ENCODE measurements at regions not wholly inside any gene's neighbourhood (a gene's known extent, or its start where the extent isn't known, plus 50 kb on each side); places are given as distances from the start of the nearest gene placed in this dataset.

DNA sequence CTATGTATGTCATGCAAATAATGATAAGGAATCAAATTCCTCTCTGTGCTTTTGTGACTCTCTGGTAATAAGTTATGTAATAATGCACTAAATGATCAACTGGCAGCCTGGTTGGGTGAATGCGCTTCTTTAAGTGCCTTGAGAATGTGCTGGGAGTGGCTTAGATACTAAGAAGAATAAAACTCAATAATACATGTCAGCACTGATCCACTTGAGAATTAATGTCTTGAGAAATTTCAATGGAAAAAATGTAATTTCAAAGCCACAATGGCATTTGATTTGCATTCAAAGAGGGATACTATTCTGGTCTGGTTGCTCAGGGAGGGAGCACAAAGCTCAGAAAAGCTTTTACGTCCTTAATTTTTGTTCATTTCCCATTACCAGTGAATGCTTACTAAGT, 137.7 kb upstream of the MMADHC start:
- Histone ChIP-seq H3K9me3 (ENCODE audit: control insufficient read depth in 2 of 3, low read length in 3 of 3) (no peaks in the 10 kb centered on the region), H3K4me3 (ENCODE audit: low read length) (no peak overlapping the region), H3K36me3 (ENCODE audit: control insufficient read depth in 2 of 3, insufficient read depth in 3 of 3, low read length in 3 of 3) (no peaks in the 10 kb centered on the region), H3K27ac (ENCODE audit: low read depth, low read length) (no peak overlapping the region), H3K4me1 (ENCODE audit: control insufficient read depth in 2 of 2, insufficient read depth in 2 of 2, low read length in 2 of 2) (no peaks in the 10 kb centered on the region), H3K27me3 (ENCODE audit: control insufficient read depth in 2 of 2, insufficient read depth in 2 of 2, low read length in 2 of 2) (no peaks in the 10 kb centered on the region)
- Mint-ChIP-seq H3K9me3 (peaks cover 0 to 8% (median 0%) of the 10 kb centered on the region in 11 donors), H3K4me3 (no peak overlapping the region), H3K4me1 (no peaks in the 10 kb centered on the region), H3K27ac (no peak overlapping the region), H3K27me3 (peaks cover 3 to 9% (median 5%) of the 10 kb centered on the region in 5 donors), H3K36me3 (no peaks in the 10 kb centered on the region)
- POLR2A ChIA-PET: no interaction called here
- CTCF ChIA-PET: no interaction called here
- ATAC-seq: no peak
- DNase-seq: no peak
- intact Hi-C loops (cut with micrococcal nuclease): no loop called here

DNA sequence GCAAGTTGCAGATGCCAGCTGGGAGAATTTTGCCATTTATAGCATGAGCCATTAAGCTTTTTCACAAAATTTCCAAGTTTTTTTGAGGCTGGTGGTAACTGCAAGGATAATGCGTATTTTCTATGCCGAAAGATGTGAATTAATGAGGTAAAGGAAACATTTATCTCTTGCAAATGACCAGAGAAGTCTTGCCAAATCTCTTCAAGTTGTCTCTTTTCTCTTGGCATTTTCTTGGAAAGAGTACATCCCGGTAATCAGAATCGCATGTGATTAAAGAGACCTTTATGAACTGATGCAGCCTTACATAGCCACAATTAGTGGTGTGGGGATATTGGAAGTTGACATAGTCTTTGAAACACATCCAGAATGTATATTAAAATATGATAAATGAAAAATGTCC, 136.5 kb upstream of the MMADHC start:
- DNase-seq: no peak
- Histone ChIP-seq H3K36me3 (ENCODE audit: control insufficient read depth in 2 of 3, insufficient read depth in 3 of 3, low read length in 3 of 3) (no peaks in the 10 kb centered on the region), H3K4me1 (ENCODE audit: control insufficient read depth in 2 of 2, insufficient read depth in 2 of 2, low read length in 2 of 2) (no peaks in the 10 kb centered on the region), H3K4me3 (ENCODE audit: low read length) (no peak overlapping the region), H3K27ac (ENCODE audit: low read depth, low read length) (no peak overlapping the region), H3K27me3 (ENCODE audit: control insufficient read depth in 2 of 2, insufficient read depth in 2 of 2, low read length in 2 of 2) (no peaks in the 10 kb centered on the region), H3K9me3 (ENCODE audit: control insufficient read depth in 2 of 3, low read length in 3 of 3) (no peaks in the 10 kb centered on the region)
- ATAC-seq: no peak
- POLR2A ChIA-PET: no interaction called here
- H3K36me3 Mint-ChIP-seq: no peaks in the 10 kb centered on the region
- intact Hi-C loops (cut with micrococcal nuclease): no loop called here
- H3K9me3 Mint-ChIP-seq: peaks cover 0 to 11% (median 0%) of the 10 kb centered on the region in 11 donors
- no peak overlapping the region for H3K4me3 Mint-ChIP-seq
- H3K27me3 Mint-ChIP-seq: peaks cover 3 to 9% (median 5%) of the 10 kb centered on the region in 5 donors
- no peak overlapping the region for H3K27ac Mint-ChIP-seq
- H3K4me1 Mint-ChIP-seq: no peaks in the 10 kb centered on the region
- CTCF ChIA-PET: no interaction called here

DNA sequence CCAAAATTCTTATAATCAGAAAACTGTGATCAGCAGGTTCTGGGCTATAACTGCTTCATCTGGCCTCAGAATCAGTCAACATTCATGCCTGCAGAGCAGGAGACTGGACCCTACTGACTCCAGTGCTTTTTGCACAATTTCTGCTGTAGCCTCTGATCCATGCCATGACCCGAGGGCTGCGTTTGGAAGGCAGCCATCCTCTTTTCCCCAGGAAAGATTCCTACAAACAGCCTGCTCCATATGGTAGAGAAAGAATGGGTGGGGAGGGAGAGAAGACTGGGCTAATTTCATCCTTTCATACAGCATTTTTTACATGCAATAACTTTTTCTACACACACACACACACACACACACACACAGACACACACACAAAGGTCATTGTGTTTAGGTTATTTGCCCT, 133.0 kb upstream of the MMADHC start:
- no peaks in the 10 kb centered on the region for H3K4me1 ChIP-seq (ENCODE audit: control insufficient read depth in 2 of 2, insufficient read depth in 2 of 2, low read length in 2 of 2)
- intact Hi-C loops (cut with micrococcal nuclease): no loop called here
- H3K27me3 Mint-ChIP-seq: peaks cover 0 to 5% (median 0%) of the 10 kb centered on the region in 5 donors
- peaks cover 0 to 11% (median 0%) of the 10 kb centered on the region in 11 donors for H3K9me3 Mint-ChIP-seq
- DNase-seq: no peak
- H3K9me3 ChIP-seq (ENCODE audit: control insufficient read depth in 2 of 3, low read length in 3 of 3): no peaks in the 10 kb centered on the region
- H3K36me3 ChIP-seq (ENCODE audit: control insufficient read depth in 2 of 3, insufficient read depth in 3 of 3, low read length in 3 of 3): no peaks in the 10 kb centered on the region
- H3K4me1 Mint-ChIP-seq: no peaks in the 10 kb centered on the region
- POLR2A ChIA-PET: no interaction called here
- H3K27me3 ChIP-seq (ENCODE audit: control insufficient read depth in 2 of 2, insufficient read depth in 2 of 2, low read length in 2 of 2): no peaks in the 10 kb centered on the region
- no peak overlapping the region for H3K27ac Mint-ChIP-seq
- CTCF ChIA-PET: interaction anchor here (0.7 kb wide), 1 partner anchor 27 kb away, joined by 3 read pairs; no protein-coding TSS in a partner anchor
- ATAC-seq: no peak
- no peaks in the 10 kb centered on the region for H3K36me3 Mint-ChIP-seq
- no peak overlapping the region for H3K27ac ChIP-seq (ENCODE audit: low read depth, low read length)
- no peak overlapping the region for H3K4me3 ChIP-seq (ENCODE audit: low read length)
- H3K4me3 Mint-ChIP-seq: no peak overlapping the region

DNA sequence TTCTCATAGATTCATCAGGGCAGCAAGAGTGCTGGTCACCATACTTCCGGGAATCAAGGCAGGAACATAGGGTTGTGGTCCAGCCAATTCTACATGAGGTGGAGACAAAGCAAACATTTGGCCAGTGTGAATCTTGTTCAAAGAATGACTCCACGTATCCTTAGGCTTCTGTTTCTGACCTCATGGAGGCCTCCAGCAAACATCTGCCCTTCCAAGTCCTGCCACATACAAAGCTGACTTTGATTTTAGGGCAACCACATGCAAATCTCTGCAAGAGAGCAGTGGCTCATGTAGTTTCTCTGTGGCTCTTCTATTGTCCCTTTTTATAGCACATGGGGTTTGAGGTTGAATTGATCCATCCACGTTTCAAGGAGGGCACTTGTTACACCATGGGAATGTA, 132.1 kb upstream of the MMADHC start:
- ChIA-PET CTCF (no interaction called here), POLR2A (no interaction called here)
- Histone ChIP-seq H3K27me3 (ENCODE audit: control insufficient read depth in 2 of 2, insufficient read depth in 2 of 2, low read length in 2 of 2) (no peaks in the 10 kb centered on the region), H3K9me3 (ENCODE audit: control insufficient read depth in 2 of 3, low read length in 3 of 3) (no peaks in the 10 kb centered on the region), H3K4me1 (ENCODE audit: control insufficient read depth in 2 of 2, insufficient read depth in 2 of 2, low read length in 2 of 2) (no peaks in the 10 kb centered on the region), H3K27ac (ENCODE audit: low read depth, low read length) (no peak overlapping the region), H3K36me3 (ENCODE audit: control insufficient read depth in 2 of 3, insufficient read depth in 3 of 3, low read length in 3 of 3) (no peaks in the 10 kb centered on the region), H3K4me3 (ENCODE audit: low read length) (no peak overlapping the region)
- H3K27ac Mint-ChIP-seq: no peak overlapping the region
- intact Hi-C loops (cut with micrococcal nuclease): no loop called here
- no peaks in the 10 kb centered on the region for H3K36me3 Mint-ChIP-seq
- no peaks in the 10 kb centered on the region for H3K4me1 Mint-ChIP-seq
- H3K4me3 Mint-ChIP-seq: no peak overlapping the region
- peaks cover 0 to 11% (median 0%) of the 10 kb centered on the region in 11 donors for H3K9me3 Mint-ChIP-seq
- peaks cover 0 to 5% (median 0%) of the 10 kb centered on the region in 5 donors for H3K27me3 Mint-ChIP-seq
- ATAC-seq (no peak), DNase-seq (no peak)

DNA sequence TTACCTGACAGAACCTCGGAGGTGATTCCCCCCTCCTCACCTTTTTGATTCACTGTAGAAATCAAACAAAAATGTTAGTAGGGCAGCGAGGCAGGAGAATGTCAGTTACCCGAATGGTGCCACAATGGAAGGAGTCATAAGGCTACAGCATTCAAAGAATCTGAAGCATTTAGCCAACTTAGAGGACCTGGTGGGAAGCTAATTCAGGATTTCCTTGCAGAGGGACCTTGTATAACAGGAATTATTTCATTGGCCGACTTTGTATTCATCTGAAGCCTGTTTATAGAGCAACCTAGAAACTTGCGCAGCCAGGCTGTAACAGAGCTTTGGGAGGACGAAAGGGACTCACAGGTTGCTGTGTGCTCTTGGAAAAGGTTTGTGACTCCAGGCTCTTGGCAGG, 129.1 kb upstream of the MMADHC start:
- H3K27ac Mint-ChIP-seq: no peak overlapping the region

DNA sequence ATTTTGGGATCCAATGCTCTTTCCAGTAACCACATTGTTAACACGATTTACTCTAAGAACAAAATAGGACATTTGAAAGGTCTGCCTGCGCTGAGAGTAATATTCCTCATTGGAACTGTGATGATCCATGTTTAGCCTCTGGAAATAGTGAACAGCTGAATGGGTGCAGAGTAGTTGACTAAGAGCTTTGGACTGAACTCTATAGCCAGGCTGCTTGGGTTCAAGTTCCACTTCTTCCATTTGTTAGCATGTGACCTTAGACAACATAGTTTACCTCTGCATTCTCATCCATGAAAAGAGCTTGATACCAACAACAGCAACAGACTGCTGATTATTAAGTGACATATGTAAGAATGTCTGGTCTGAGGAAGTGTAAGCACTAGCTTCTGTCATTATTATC, 128.3 kb upstream of the MMADHC start:
- Histone ChIP-seq H3K27me3 (ENCODE audit: control insufficient read depth in 2 of 2, insufficient read depth in 2 of 2, low read length in 2 of 2) (no peaks in the 10 kb centered on the region), H3K27ac (ENCODE audit: low read depth, low read length) (no peak overlapping the region), H3K36me3 (ENCODE audit: control insufficient read depth in 2 of 3, insufficient read depth in 3 of 3, low read length in 3 of 3) (no peaks in the 10 kb centered on the region), H3K4me1 (ENCODE audit: control insufficient read depth in 2 of 2, insufficient read depth in 2 of 2, low read length in 2 of 2) (no peaks in the 10 kb centered on the region), H3K9me3 (ENCODE audit: control insufficient read depth in 2 of 3, low read length in 3 of 3) (no peaks in the 10 kb centered on the region), H3K4me3 (ENCODE audit: low read length) (no peak overlapping the region)
- H3K27ac Mint-ChIP-seq: no peak overlapping the region
- peaks cover 0 to 8% (median 0%) of the 10 kb centered on the region in 11 donors for H3K9me3 Mint-ChIP-seq
- peaks cover 0 to 12% (median 9%) of the 10 kb centered on the region in 5 donors for H3K27me3 Mint-ChIP-seq
- no peak for ATAC-seq
- no peak for DNase-seq
- no peak overlapping the region for H3K4me3 Mint-ChIP-seq
- H3K4me1 Mint-ChIP-seq: no peaks in the 10 kb centered on the region
- ChIA-PET CTCF (no interaction called here), POLR2A (interaction anchor here (0.7 kb wide), 1 partner anchor 1527 kb away, joined by 4 read pairs; no protein-coding TSS in a partner anchor)
- intact Hi-C loops (cut with micrococcal nuclease): loop anchor here (1.0 to 2.0 kb wide), 2 partner anchors 119 kb away; no protein-coding TSS in a partner anchor
- no peaks in the 10 kb centered on the region for H3K36me3 Mint-ChIP-seq

More for the DNA sequence above, 129.1 kb upstream of the MMADHC start:
- Histone ChIP-seq H3K36me3 (ENCODE audit: control insufficient read depth in 2 of 3, insufficient read depth in 3 of 3, low read length in 3 of 3) (no peaks in the 10 kb centered on the region), H3K4me3 (ENCODE audit: low read length) (no peak overlapping the region), H3K27me3 (ENCODE audit: control insufficient read depth in 2 of 2, insufficient read depth in 2 of 2, low read length in 2 of 2) (no peaks in the 10 kb centered on the region), H3K9me3 (ENCODE audit: control insufficient read depth in 2 of 3, low read length in 3 of 3) (no peaks in the 10 kb centered on the region), H3K4me1 (ENCODE audit: control insufficient read depth in 2 of 2, insufficient read depth in 2 of 2, low read length in 2 of 2) (no peaks in the 10 kb centered on the region), H3K27ac (ENCODE audit: low read depth, low read length) (no peak overlapping the region)
- peaks cover 0 to 9% (median 8%) of the 10 kb centered on the region in 5 donors for H3K27me3 Mint-ChIP-seq
- ATAC-seq: no peak
- no peaks in the 10 kb centered on the region for H3K4me1 Mint-ChIP-seq
- intact Hi-C loops (cut with micrococcal nuclease): loop anchor here in 1 of 2 donors (2.0 kb wide), 1 partner anchor 120 kb away; no protein-coding TSS in a partner anchor
- CTCF ChIA-PET: interaction anchor here (0.7 kb wide), 1 partner anchor 16 kb away, joined by 3 read pairs; no protein-coding TSS in a partner anchor
- POLR2A ChIA-PET: no interaction called here
- peaks cover 0 to 6% (median 0%) of the 10 kb centered on the region in 11 donors for H3K9me3 Mint-ChIP-seq
- H3K36me3 Mint-ChIP-seq: no peaks in the 10 kb centered on the region
- no peak for DNase-seq
- no peak overlapping the region for H3K4me3 Mint-ChIP-seq

DNA sequence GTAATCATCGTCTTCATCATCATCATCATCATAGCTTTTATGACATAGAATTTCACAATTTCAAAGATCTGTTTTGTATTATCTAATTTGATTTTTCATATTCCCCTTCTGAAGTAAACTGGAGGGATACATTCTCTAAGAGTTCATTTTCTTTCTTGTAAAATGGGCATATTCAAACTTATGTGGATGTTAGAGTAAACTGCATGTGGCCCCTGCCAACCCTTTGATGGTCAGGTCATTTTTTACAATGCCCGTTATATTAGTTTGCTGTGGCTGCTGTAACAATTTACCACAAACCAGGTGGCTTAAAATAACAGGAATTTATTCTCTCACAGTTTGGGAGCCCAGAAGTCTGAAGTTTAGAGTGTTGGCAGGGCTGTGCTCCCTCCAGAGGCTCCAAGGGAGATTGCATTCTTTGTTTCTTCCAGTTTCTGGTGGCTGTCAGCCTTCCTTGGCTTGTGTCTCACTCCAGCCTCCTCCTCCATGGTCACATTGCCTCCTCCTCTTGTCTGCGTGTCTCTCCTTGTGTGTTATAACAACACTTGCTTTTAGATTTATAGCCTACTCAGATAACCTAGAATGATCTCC, 127.5 kb upstream of the MMADHC start:
- H3K27me3 Mint-ChIP-seq: peaks cover 0 to 12% (median 9%) of the 10 kb centered on the region in 5 donors
- H3K9me3 Mint-ChIP-seq: peaks cover 0 to 8% (median 0%) of the 10 kb centered on the region in 11 donors
- intact Hi-C loops (cut with micrococcal nuclease): loop anchor here in 1 of 2 donors (1.0 kb wide), 1 partner anchor 118 kb away; no protein-coding TSS in a partner anchor
- H3K4me3 ChIP-seq (ENCODE audit: low read length): no peak overlapping the region
- DNase-seq (no peak), ATAC-seq (no peak)
- H3K4me3 Mint-ChIP-seq: no peak overlapping the region
- no peak overlapping the region for H3K27ac Mint-ChIP-seq
- CTCF ChIA-PET: no interaction called here
- POLR2A ChIA-PET: no interaction called here
- H3K36me3 Mint-ChIP-seq: no peaks in the 10 kb centered on the region
- no peaks in the 10 kb centered on the region for H3K27me3 ChIP-seq (ENCODE audit: control insufficient read depth in 2 of 2, insufficient read depth in 2 of 2, low read length in 2 of 2)
- no peaks in the 10 kb centered on the region for H3K9me3 ChIP-seq (ENCODE audit: control insufficient read depth in 2 of 3, low read length in 3 of 3)
- H3K27ac ChIP-seq (ENCODE audit: low read depth, low read length): no peak overlapping the region
- no peaks in the 10 kb centered on the region for H3K36me3 ChIP-seq (ENCODE audit: control insufficient read depth in 2 of 3, insufficient read depth in 3 of 3, low read length in 3 of 3)
- H3K4me1 Mint-ChIP-seq: no peaks in the 10 kb centered on the region
- H3K4me1 ChIP-seq (ENCODE audit: control insufficient read depth in 2 of 2, insufficient read depth in 2 of 2, low read length in 2 of 2): no peaks in the 10 kb centered on the region

Measured in naive thymus-derived CD4-positive, alpha-beta T cell (primary cell).